ENCODE measurements at regions not wholly inside any gene's neighbourhood (a gene's known extent, or its start where the extent isn't known, plus 50 kb on each side); places are given as distances from the start of the nearest gene placed in this dataset.

- no peak for TF ChIP-seq POLR2A (IDR thresholded peaks at IDR 0.05)
- TF ChIP-seq CTCF (IDR thresholded peaks at IDR 0.05), result no peak
- no peak for TF ChIP-seq POLR2AphosphoS5 (IDR thresholded peaks at IDR 0.05)
Measured at GRCh38 chr9:11722957-11723356, 970.2 kb upstream of the TYRP1 start.

Measured in suprapubic skin (tissue), 4 donors.